HG03159 (cell line): ENCODE measurements at regions not wholly inside any gene's neighbourhood (a gene's known extent, or its start where the extent isn't known, plus 50 kb on each side); places are given as distances from the start of the nearest gene placed in this dataset.
A peak's percentile ranks its signal among the peaks of the same experiment; 100 is the strongest.

Experiments
- ATAC-seq: cut with Tn5 transposase; IDR thresholded peaks from one replicate; pipeline ENCODE4 v1.9.1; 2021; ENCODE audit warnings: mild to moderate bottlenecking, moderate library complexity; ENCODE audit not compliant: unreplicated experiment

DNA sequence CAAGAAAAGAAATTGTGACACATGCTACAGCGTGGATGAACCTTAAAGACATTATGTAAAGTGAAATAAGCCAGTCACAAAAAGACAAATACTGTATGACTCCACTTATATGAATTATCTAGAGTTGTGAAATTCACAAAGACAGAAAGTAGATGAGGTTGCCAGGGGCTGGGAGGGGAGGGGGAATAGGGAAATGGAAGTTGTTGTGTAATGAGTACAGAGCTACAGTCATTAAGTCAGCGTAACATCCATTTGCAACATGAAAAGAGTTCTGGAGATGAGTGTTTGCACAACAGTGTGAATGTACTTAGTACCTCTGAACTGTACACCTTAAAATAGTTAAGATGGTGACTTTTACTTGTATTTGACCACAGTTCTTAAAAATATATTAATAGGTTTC lies 112.1 kb upstream of the CDK1 start:
- no peak for ATAC-seq

GRCh38 chr10:60664859-60665258 lies 113.4 kb upstream of the CDK1 start:
- ATAC-seq = no peak

DNA sequence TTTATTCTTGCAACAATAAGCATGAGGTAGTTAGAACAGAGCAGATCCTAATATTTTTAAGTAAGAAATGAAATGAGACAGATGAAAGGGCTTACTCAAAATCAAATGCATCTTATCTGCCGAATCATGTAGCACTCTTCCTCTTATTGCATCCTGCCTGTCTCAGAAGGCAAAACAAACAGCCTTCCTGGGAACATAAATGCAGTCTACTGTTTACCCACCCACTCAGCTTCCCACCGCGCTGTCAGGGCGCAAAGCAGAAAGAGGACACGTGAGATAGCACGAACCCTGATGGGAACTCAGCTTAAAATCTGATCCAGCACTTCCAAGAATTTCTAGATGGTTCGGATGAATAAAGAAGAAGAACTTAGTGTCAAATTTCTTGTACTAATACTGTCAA lies 114.4 kb upstream of the CDK1 start:
- ATAC-seq = no peak

DNA sequence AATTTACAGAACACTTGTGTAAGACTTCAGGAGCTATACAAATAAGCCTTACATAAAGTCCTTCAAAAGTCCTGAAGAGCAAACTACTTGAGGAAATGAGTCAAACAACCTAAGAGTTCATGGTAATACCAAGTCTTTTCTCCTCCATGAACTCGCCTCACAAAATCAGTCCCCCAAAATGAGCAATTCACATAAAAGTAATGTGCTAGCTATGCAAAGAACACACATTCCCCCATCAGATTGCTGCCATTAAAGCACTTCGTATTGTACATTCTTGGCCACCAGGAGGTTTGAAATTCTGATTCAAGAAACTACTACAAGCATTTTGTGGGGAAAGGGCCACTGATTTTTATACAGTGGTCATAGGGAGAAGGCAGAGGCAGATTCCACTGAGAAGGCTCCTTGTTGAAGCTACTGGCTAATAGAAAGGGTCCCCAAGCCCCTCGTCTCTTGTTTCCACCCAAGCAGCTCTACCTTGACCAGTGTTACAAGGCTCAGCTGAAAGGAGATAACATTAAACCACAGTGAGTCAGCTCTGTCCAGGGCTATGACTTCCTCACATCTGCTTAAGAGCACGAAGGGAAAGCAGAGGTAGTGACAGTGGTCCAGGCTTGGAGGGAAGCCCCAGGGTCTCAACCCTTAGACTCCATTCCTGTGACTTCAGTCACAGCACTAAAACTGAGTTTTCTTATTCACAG lies 115.2 kb upstream of the CDK1 start:
- no peak for ATAC-seq

DNA sequence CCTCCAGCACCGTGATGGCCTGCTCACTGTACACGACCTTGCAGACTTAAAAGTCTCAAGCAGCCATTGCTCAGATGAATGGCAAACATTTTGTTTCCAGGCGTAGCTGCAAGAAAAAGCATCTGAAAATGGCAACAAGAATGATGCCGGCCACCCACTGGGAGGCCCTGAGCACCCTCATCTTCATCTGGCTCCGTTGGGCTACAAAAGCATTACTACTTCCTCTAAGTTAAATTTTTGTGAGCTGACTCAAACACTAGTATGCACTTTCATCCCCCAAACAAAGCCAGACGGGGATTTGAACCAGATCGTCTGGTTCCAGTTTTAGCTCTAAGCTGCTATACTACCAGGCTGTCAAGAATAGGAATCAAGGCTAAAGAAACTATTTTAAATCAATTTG lies 116.6 kb upstream of the CDK1 start:
- ATAC-seq = no peak

- ATAC-seq = no peak
Observed at GRCh38 chr10:60660625-60661024, 117.7 kb upstream of the CDK1 start.

DNA sequence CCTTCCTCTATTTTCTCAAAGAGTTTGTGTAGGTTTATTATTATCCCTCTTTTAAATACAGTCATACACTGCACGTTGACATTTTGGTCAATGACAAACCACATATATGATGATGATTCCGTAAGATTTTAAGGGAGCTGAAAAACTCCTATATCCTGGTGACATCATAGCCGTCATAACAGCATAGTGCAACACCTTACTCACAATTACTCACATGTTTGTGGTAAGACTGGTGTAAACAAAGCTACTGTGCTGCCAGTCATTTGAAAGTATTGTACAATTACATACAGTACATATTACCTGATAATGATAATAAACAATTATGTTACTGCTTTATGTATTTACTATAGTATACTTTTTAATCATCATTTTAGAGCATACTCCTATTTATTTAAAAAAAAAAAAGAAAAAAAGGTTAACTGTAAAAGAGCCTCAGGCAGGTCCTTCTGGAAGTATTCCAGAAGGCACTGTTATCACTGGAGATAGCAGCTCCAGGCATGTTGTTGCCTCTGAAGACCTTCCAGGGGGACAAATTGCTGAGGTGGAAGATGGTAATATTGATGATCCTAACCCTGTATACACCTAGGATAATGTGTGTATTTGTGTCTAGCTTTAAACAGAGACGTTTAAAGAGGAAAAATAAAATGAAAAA lies 123.3 kb upstream of the CDK1 start:
- no peak for ATAC-seq

GRCh38 chr10:60652628-60653027 lies 125.7 kb upstream of the CDK1 start:
- ATAC-seq = peak; percentile 97

DNA sequence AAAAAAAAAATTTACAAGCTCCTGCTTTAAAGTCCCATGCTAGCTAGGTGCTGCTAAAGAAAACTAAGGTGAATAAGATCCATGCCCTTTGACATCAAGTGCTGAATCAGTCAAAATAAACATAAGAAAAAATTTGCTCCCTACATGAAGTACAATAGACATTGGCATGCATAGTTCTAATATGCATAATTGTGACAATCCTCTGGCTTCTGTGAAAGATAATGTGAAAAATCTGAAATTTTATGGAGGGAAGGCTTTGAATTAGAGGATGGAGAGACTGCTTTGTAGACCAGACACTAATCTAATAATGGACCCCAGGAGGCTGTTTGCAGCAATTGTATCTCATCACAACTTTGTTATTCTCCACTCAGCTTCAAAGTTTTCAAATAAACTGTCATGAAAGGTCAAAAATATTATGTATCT lies 127.9 kb upstream of the CDK1 start:
- no peak for ATAC-seq

DNA sequence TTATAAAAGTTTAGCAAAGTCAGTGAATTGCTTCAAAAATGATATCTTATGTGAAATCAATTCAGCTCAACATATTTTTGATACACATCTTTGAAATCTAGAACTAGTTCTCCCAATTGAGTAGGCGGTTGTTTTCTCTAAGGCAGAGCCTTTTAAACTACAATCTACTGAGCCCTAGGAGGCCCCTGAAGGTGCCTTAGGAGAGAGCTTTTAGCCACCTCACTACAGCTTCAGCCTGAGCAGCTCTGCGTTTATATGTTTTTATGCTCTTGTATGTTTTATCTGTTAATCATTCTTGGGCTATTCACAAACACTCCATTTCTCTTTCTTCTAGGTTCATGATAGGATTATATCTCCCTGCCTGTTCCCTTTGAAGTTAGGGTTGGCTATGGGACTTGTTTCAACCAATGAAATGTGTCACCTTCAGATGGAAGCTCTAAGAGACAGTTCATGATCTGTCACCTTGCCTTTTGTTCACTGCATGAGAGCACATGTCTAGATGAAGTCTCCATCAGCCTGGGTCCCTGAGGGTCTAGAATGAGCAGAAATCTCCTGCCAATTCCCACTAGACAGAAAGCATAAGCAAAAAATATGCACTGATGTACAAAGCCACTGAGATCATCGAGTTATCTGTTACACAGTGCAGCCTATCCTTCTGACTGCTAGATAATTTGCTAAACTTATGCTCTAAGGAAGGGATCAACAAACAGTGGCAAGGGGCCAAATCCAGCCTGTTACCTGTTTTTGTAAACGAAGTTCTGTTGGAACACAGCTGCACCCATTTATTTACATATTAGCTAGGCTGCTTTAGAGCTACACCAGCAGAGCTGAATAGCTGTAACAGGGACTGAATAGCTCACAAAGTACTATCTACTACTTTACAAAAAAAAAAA lies 128.5 kb upstream of the CDK1 start:
- no peak for ATAC-seq

DNA sequence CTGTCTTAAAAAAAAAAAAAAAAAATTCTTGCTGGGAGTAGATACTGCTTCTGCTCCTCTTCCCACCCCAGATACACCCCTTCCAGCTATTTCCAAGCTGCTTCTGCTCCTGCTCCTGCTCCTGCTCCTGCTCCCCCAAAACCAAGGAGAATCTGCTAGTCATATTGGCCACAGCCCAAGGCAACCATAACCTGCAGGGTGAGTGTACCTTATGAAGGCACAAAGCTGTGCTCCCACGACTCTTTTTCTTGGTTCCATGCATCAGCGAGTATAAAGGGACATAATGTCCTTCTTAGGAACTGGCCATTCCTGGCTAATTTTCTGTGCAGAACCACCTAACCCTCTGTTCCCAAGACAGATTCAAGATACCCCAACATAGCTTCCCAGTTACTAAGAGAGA lies 129.5 kb upstream of the CDK1 start:
- ATAC-seq = no peak

DNA sequence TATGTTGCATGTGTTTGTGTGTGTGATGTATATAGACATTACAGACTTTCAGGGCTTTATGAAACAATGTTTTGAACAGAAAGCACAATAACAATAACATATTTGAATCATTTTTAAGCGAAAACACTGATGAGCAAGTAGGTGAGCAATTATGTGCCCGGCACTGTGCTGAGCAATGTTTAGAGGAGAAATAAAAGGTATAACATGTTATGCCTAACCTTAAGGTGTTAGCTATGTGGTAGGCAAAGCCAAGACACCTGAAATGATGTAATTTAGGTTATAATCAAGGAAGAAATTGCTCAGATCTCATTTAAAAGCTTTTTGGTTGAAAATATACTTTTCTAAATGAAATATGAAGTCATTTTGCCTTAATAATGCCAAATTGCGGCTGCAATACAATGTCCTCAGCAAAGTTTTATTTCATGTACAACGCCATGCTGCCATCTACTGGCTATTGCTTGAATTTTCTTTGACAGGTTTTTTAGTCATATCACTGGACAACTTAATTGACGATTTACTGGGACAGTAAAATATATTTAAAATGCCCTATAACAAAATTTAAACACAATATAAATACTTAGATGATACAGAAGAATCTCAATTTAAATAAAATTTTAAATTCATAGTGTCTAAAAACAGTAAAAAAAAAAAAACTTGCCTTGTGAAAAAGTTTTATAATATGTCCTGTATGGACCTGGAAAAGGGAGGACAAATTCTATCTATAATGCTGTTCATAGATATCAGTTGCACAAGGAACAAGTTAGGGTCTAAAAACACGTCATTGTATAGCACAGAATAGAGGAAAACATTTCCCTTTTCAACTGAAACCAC lies 131.1 kb upstream of the CDK1 start:
- peak; percentile 83 for ATAC-seq

GRCh38 chr10:60645980-60646379 lies 132.3 kb upstream of the CDK1 start:
- ATAC-seq = no peak

GRCh38 chr10:60644436-60645130 lies 133.7 kb upstream of the CDK1 start:
- no peak for ATAC-seq

GRCh38 chr10:60643874-60644273 lies 134.4 kb upstream of the CDK1 start:
- ATAC-seq = no peak

- no peak for ATAC-seq
Observed at GRCh38 chr10:60629332-60629731, 148.9 kb upstream of the CDK1 start.

DNA sequence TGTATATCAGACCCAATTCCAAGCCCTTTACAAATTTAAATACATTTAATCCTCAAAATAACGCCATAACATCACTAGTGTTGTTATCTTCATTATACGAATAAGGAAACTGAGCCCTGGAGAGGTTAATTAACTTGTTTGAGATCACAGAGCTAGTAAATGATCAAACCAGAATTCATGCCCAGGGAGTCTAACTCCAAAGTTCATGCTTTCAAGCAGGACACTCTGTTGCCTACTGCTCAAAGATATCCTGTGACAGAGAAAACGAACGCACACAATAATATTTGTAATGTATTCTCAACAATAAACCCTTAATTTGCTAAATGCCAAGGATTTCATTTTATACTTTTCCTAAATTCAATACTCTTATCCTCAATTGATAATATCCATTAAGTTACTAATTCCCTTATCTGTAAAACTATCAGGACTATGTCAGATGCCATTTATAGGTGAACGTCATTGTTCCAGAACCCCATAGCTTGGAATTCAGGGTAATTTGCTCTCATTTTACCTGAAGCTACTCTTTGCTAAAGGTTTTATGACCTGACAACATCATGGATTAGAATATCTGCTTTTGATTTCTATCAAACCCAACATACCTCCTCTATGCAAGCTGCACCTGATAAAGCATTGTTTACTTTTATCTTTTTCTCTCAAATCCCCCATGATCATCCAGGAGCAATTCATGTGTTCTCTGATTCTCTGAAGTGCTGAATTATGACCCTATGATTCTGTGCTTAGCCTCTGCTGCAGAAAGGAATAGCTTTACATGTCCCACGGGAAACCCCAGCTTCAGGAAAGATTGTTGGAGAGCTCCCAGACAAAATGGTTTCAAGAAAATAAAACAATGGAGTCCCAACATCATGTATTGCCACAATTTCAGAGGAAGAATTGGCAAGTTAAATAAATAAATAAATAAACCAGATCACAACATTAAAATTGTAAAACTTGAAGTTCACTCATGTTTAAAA lies 150.2 kb upstream of the CDK1 start:
- ATAC-seq = no peak

GRCh38 chr10:60626037-60626436 lies 152.2 kb upstream of the CDK1 start:
- ATAC-seq = no peak

DNA sequence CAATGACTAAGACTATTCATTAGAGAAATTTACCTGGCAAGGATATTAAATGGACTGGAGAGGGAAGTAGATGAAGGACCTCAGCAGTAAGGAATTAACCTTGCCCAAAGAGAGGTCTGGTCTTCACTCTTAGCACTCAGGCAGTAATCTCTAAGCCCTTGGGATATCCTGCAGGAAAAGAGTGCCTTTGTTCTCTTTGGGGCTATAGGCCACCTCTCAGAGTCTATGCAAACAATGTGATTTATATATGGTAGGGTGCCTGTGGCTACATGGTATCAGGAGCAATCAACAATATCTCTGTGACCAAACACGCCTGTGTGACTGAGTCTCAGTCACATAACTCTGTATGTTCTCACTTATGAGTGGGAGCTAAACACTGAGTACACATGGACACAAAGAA lies 154.7 kb upstream of the CDK1 start:
- ATAC-seq = no peak
